ENCODE measurements at regions not wholly inside any gene's neighbourhood (a gene's known extent, or its start where the extent isn't known, plus 50 kb on each side); places are given as distances from the start of the nearest gene placed in this dataset.
"Not testable (repeated sequence)": the region's sequence is repeated elsewhere in the genome, so short reads cannot be mapped to it uniquely, and the experiment has no call there.

- in situ Hi-C loops (cut with HindIII; ENCODE audit: low sequenced_read_pairs) = no loop called here
Measured at GRCh38 chr3:109784852-109785631, 447.7 kb upstream of the DPPA4 start.

GRCh38 chr3:109803274-109803673 is 465.9 kb upstream of the DPPA4 start:
- in situ Hi-C loops (cut with HindIII; ENCODE audit: low sequenced_read_pairs) = no loop called here

- in situ Hi-C loops (cut with HindIII; ENCODE audit: low sequenced_read_pairs) = no loop called here
Measured at GRCh38 chr3:109804697-109805096, 467.4 kb upstream of the DPPA4 start.

DNA sequence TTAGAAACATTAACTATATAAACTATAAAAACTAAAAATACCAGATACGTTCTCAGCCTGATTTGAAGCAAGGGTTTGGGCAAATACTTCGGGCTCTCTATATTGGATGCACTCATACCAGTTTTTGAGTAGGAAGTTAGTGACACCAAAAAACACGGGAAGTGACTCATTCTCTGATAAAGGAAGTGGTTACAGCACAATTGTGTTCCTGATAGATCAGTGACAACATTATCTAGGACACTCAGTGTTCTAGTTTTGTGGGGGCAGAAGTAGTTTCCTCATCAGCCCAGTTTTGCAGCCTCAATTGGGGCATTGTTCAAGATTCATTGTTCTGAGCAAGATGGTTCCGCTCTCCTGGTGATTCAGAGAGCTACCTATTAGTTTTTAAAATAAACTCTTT is 469.6 kb upstream of the DPPA4 start:
- in situ Hi-C loops (cut with HindIII; ENCODE audit: low sequenced_read_pairs) = no loop called here

DNA sequence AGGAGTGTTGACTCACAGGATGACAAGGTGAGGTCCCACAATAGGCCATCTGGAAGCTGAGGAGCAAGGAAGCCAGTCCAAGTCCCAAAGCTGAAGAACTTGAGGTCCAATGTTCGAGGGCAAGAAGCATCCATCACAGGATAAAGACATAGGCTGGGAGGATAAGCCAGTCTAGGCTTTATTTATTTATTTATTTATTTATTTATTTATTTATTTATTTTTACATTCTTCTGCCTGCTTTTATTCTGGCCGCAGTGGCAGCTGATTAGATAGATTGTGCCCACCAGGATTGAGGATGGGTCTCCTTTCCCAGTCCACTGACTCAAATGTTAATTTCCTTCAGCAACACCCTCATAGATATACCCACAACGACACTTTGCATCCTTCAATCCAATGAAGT is 472.2 kb upstream of the DPPA4 start:
- in situ Hi-C loops (cut with HindIII; ENCODE audit: low sequenced_read_pairs) = no loop called here

DNA sequence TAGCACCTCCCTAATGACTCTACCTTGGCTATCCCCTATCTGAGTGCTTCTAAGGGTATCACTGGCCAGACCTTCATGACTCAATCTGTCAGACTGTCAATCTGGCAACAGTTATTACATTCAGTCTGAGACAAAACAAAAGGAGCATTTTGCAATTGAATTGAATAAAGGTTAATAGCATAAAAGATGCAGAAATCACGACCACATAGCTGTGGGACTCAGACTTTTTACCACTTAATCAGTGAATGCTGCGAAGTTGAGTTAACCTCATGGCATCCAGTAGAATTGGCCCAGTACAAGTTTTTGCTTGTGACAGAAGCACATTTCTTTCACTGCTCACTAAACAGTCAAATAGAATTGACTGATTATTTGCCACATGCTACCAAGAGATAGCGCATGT is 480.7 kb upstream of the DPPA4 start:
- in situ Hi-C loops (cut with HindIII; ENCODE audit: low sequenced_read_pairs) = no loop called here

DNA sequence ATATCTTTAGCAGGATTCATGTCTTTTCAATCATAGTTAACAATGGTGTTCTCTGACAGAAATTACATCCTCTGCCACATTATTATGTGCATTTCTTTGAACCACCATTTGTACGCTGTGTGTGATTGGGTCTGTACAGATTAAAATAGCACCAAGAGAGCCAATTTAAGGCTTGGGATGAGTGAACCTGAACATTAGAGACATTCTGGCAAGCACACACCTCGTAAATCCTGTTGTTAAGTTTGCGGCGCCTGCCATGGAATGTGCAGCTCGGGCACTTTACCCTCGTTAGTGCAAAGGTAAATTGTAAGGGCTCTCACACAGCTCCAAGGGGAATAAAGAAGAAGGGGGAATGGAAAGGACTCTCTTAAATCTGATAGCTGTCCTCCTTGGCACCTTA is 482.4 kb upstream of the DPPA4 start:
- in situ Hi-C loops (cut with HindIII; ENCODE audit: low sequenced_read_pairs) = no loop called here

GRCh38 chr3:109825971-109826810 is 488.8 kb upstream of the DPPA4 start:
- in situ Hi-C loops (cut with HindIII; ENCODE audit: low sequenced_read_pairs) = no loop called here

DNA sequence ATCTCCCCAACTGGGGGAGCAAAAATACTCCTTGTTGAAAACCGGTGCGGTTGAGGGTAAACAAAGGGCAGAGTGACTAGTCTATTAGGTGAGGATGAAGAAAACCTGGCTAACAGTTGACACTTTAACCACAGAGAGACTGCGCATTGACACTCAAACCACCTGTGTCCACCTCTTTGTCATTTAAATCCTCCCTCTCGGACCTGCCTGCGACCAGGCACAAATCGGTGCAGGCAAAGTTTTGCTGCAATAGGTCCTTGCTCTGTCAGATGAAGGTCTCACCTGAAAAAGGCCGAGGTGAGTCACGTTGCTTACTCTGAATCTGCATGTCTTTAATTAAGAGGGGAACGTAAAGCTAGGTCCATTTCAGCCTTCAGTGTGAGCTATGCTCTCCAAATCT is 494.1 kb upstream of the DPPA4 start:
- in situ Hi-C loops (cut with HindIII; ENCODE audit: low sequenced_read_pairs) = no loop called here

DNA sequence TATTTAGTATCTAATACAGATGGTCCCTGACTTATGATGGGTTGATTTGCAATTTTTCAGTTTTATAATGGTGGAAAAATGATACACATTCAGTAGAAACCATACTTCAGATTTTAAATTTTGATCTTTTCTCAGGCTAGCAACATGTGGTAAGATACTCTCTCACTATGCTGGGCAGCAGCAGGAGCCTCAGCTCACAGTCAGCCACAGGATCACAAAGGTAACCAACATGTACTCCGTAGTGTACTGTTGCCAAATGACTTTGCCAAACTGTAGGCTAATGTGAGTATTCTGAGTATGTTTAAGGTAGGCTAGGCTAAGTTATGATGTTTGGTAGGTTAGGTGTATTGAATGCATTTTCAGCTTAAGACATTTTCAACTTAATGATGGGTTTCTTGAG is 498.6 kb upstream of the DPPA4 start:
- in situ Hi-C loops (cut with HindIII; ENCODE audit: low sequenced_read_pairs) = no loop called here

DNA sequence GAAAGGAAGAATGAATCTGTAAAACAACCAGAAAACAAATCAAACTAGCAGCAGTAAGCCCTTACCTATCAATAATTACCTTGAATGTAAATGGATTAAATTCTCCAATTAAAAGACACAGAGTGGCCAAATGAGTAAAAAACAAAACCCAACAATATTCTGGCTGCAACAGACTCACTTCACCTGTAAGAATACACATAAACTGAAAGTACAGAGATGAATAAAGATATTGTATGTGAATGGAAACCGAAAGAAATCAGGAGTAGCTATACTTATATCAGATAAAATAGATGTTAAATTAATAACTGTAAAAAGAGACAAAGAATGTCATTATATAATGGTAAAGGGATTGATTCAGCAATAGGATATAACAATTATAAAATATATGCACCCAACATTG is 514.5 kb upstream of the DPPA4 start:
- in situ Hi-C loops (cut with HindIII; ENCODE audit: low sequenced_read_pairs) = no loop called here

- in situ Hi-C loops (cut with HindIII; ENCODE audit: low sequenced_read_pairs) = no loop called here
Measured at GRCh38 chr3:109852283-109852682, 514.9 kb upstream of the DPPA4 start.

GRCh38 chr3:109853077-109853731 is 515.9 kb upstream of the DPPA4 start:
- in situ Hi-C loops (cut with HindIII; ENCODE audit: low sequenced_read_pairs) = no loop called here

DNA sequence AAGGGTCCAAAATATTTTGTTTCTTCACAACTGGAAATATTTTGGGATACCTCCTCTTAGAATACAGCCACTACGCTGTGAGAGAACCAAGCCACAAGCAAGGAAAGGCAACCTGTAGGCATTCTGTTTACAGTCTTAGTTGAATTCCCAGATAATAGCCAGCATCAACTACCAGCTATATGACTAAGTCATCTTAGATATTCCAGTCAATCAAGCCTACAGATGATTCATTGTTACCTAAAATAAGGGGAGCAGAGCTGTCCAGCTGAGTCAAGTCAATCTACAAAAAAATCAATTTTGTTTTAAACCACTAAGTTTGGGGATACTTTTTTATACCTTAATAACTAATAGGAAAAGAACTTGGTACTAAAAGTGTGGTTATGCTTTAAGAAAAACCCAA is 526.4 kb upstream of the DPPA4 start:
- in situ Hi-C loops (cut with HindIII; ENCODE audit: low sequenced_read_pairs) = no loop called here

GRCh38 chr3:109864452-109864851 is 527.1 kb upstream of the DPPA4 start:
- in situ Hi-C loops (cut with HindIII; ENCODE audit: low sequenced_read_pairs) = no loop called here

GRCh38 chr3:109869586-109869985 is 532.2 kb upstream of the DPPA4 start:
- in situ Hi-C loops (cut with HindIII; ENCODE audit: low sequenced_read_pairs) = no loop called here

DNA sequence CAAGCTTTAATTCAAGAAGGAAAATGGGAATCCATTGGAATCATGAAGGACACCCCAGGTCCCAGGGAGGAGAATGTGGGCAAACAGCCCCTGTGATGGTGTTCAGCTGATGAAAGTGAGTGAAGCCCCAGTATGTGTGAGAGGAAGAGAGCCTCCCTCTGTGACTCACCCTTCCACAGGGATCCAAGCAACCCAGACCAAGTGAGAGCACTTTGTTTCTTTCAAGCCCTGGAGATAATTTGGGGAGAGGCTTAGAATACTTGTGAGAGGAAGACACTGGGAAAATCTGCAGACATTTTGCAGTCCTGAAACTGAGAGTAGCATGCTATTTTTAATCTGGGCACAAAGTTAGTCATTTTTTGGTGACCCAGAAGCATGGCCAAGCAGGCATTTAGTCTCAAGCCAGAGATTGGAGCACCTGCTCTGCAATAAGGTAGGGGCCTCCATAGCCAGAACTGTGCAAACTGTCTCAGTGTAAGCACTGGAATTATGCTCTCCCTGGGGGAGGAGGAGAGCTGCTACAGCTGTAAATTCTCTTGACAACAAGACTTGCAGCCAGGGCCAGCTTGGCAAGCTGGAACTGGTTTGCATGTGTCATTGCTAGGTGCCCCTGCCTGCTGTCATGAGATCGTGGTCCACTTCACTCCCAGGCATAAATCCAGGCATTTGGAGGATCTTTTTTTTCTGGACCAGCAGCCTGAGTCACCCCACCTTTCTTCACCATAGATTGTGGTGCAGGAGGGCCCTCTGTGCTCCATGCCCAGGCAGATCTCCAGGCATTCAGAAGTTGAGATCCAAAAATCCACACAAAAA is 537.8 kb upstream of the DPPA4 start:
- in situ Hi-C loops (cut with HindIII; ENCODE audit: low sequenced_read_pairs) = no loop called here

GRCh38 chr3:109877616-109878015 is 540.3 kb upstream of the DPPA4 start:
- in situ Hi-C loops (cut with HindIII; ENCODE audit: low sequenced_read_pairs) = not testable (repeated sequence)

DNA sequence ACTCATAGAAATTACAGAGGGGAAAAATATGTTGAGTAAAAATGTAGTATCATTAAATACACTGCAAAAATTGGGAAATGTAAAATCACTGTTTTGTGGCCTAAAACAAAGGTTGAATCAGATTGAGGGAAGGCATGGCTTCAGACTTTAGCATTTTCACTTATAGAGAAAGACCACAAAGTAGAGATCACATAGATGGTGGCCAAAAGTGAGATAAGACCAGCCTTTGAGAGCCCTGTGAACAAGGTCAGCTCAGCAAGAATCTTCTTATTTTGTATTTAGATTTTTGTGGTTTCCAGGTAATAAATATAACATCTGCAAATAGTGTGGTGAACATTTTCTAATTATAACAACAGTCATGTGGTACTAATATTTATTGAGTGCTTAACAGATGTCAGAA is 544.8 kb upstream of the DPPA4 start:
- in situ Hi-C loops (cut with HindIII; ENCODE audit: low sequenced_read_pairs) = no loop called here

- in situ Hi-C loops (cut with HindIII; ENCODE audit: low sequenced_read_pairs) = no loop called here
Measured at GRCh38 chr3:109887293-109887692, 549.9 kb upstream of the DPPA4 start.

DNA sequence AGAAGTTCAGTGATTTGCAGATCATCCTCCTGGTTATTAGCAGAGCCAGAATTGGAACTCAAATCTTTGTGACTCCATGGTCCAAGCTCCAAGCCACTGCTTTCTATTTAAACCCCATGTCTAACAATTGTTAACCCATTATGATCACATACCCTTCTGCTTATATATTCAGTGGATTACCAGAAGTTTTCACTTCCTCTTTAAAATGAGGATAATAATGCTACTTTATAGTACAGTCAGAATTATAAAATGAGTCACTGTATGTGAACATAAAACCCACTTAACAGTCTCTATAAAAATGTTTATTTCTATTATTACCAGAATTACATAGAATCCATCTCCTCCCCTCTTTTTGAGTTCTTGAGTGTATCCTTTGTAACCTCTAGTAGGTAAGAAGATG is 550.7 kb upstream of the DPPA4 start:
- in situ Hi-C loops (cut with HindIII; ENCODE audit: low sequenced_read_pairs) = no loop called here
